OCI-LY1 (cell line): ENCODE measurements at regions not wholly inside any gene's neighbourhood (a gene's known extent, or its start where the extent isn't known, plus 50 kb on each side); places are given as distances from the start of the nearest gene placed in this dataset.

Experiments used
- CTCF ChIP-seq: fragments of 200-600 bp; sonication (generic), shearing (Covaris generic); IDR thresholded peaks from 2 replicates; pipeline ENCODE4 v1.5.1; 2017; ENCODE audit warnings: mild to moderate bottlenecking, antibody characterized with exemption, low read length, moderate library complexity, mixed read lengths
- EZH2 ChIP-seq: fragments of 200-600 bp; sonication (generic), shearing (Covaris generic); IDR thresholded peaks from 2 replicates; pipeline ENCODE4 v1.8.0; 2017; ENCODE audit warnings: borderline replicate concordance, mixed run types, mild to moderate bottlenecking, antibody characterized with exemption, low read length, moderate library complexity, mixed read lengths

- no peak for TF ChIP-seq CTCF
- no peak for TF ChIP-seq EZH2
Observed at GRCh38 chr2:773256-774160, 96.3 kb upstream of the TMEM18 start.
